Body of pancreas (tissue), 4 donors: ENCODE measurements at regions not wholly inside any gene's neighbourhood (a gene's known extent, or its start where the extent isn't known, plus 50 kb on each side); places are given as distances from the start of the nearest gene placed in this dataset.

ENCODE experiments used
- CTCF ChIP-seq, 7 experiments: fragments of 450-650 bp in 4 of 7; fragments of 200-600 bp in 3 of 7; sonication (generic) in 3 of 7; IDR thresholded peaks; one replicate each; pipeline ENCODE4 v1.5.1; 2016 to 2019; ENCODE audit warnings: antibody characterized with exemption in 7 of 7
- POLR2A ChIP-seq, 3 donors: fragments of 450-650 bp; IDR thresholded peaks; one replicate each; pipeline ENCODE4 v1.6.1; 2016; ENCODE audit warnings: antibody characterized with exemption in 3 of 3, mild to moderate bottlenecking in 2 of 3

- TF ChIP-seq CTCF (IDR thresholded peaks at IDR 0.05): no peak
- no peak for TF ChIP-seq POLR2A (IDR thresholded peaks at IDR 0.05)
These were observed 155.8 kb downstream of the SH2D1A start for GRCh38 chrX:124502166-124502565.
